ENCODE measurements at regions not wholly inside any gene's neighbourhood (a gene's known extent, or its start where the extent isn't known, plus 50 kb on each side); places are given as distances from the start of the nearest gene placed in this dataset.
"Not testable (repeated sequence)": the region's sequence is repeated elsewhere in the genome, so short reads cannot be mapped to it uniquely, and the experiment has no call there.

DNA sequence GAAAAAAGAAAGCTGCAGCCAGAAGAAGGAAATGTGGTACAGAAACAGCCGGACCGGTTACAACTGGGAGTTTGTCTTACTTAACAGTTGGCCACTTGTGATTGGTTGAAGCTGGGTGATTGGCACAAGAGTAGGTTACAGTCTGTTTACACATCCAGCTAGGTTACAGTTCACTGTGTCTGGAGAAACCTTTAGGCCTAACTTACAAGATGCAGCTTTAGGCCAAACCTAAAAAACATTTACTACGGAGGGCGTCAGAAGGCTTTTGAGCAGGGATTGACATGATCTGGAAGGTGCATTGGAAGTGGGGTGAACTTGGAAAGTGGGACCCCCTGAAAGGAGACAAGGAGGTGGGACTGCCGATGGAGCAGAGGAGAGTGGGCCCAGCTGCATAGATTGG lies 122.3 kb downstream of the BANF2 start:
- no peak overlapping the region for H3K4me3 ChIP-seq (ENCODE audit: low read length)
- no peaks in the 10 kb centered on the region for H3K9me3 ChIP-seq (ENCODE audit: control insufficient read depth, low read length)
- WGBS, result 58% methylated on average over 5 of the region's 5 CpGs
- no peak overlapping the region for H3K27ac ChIP-seq (ENCODE audit: low read length)
- H3K27me3 ChIP-seq (ENCODE audit: control insufficient read depth, insufficient read depth), result no peaks in the 10 kb centered on the region
- intact Hi-C loops (cut with DNase I), result no loop called here
- H3K4me1 ChIP-seq (ENCODE audit: control insufficient read depth, insufficient read depth, low read length), result peaks cover 3% of the 10 kb centered on the region
- DNase-seq, result no peak
- ATAC-seq, result peak; percentile 28 to 37

DNA sequence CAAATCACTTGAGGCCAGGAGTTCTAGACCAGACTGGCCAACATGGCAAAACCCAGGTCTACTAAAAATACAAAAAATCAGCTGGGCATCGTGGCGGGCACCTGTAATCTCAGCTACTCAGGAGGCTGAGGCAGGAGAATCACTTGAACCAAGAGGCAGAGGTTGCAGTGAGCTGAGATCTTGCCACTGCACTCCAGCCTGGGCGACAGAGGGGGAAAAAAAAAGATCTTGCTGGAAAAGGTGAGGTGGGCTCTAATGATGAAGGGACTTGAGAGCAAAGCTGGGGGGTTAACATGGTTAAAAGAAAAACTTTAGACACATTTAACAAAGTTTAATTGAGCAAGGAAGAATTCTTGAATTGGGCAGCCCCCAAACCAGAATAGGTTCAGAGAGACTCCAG lies 121.8 kb downstream of the BANF2 start:
- H3K4me3 ChIP-seq (ENCODE audit: low read length); intact Hi-C loops (cut with DNase I); ATAC-seq; DNase-seq; H3K27me3 ChIP-seq (ENCODE audit: control insufficient read depth, insufficient read depth); H3K9me3 ChIP-seq (ENCODE audit: control insufficient read depth, low read length); H3K27ac ChIP-seq (ENCODE audit: low read length); H3K4me1 ChIP-seq (ENCODE audit: control insufficient read depth, insufficient read depth, low read length): not testable (repeated sequence)
- WGBS, result 92% methylated on average over 3 of the region's 3 CpGs

DNA sequence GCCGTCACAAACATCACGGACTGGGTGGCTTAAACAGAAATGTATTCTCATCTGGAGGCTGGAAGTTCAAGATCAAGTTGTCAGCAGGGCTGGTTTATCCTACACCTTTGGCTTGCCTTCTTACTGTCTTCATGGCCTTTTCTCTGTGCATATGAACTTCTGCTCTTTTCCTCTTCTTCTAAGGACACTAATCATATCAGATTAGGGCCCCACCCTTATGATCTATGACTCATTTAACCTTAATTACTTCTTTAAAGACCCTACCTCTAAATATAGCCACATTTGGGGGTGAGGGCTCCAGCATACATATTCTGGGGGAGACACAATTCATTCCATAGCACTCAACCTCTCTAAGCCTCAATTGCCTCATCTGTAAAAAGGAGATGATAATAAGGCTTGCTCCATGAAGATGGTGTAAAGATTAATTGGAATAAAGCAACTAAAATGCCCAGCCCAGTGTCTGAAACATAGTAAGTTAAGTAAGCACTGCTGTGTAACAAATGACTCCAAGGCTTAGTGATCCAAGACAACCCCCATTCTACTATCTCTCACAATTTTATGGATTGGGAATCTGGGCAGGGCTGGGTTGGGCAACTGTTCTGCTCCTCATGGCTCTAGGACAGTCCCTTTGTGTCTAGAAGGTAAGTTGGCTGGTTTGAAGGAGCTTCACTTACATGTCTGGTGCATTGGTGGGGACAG lies 119.8 kb downstream of the BANF2 start:
- no peaks in the 10 kb centered on the region for H3K9me3 ChIP-seq (ENCODE audit: control insufficient read depth, low read length)
- intact Hi-C loops (cut with DNase I), result no loop called here

DNA sequence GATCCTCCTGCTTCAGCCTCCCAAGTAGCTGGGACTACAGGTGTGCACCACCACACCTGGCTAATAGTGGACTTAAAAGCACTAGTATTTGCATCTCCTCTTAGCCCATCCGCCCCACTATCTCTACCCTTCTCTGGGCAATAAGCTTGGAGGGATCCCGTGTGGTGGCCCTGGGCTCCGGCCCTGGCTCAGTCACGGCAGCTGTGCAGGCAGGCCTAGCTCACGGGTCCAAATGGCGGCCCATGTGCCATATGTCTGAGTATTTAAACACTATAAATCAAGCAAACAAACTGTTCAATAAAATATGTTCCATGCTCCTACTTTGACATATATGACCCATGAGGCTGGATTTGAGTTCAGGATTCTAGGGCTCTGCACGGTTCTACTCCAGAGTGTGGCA lies 118.4 kb downstream of the BANF2 start:
- no peaks in the 10 kb centered on the region for H3K9me3 ChIP-seq (ENCODE audit: control insufficient read depth, low read length)
- H3K4me3 ChIP-seq (ENCODE audit: low read length), result no peak overlapping the region
- WGBS, result 98% methylated on average over 7 of the region's 7 CpGs
- H3K27ac ChIP-seq (ENCODE audit: low read length), result no peak overlapping the region
- intact Hi-C loops (cut with DNase I), result no loop called here
- DNase-seq (no peak), ATAC-seq (no peak)
- no peaks in the 10 kb centered on the region for H3K27me3 ChIP-seq (ENCODE audit: control insufficient read depth, insufficient read depth)
- H3K4me1 ChIP-seq (ENCODE audit: control insufficient read depth, insufficient read depth, low read length), result no peaks in the 10 kb centered on the region

More for the DNA sequence above, 119.8 kb downstream of the BANF2 start:
- H3K27me3 ChIP-seq (ENCODE audit: control insufficient read depth, insufficient read depth), result no peaks in the 10 kb centered on the region
- DNase-seq (no peak), ATAC-seq (no peak)
- no peak overlapping the region for H3K27ac ChIP-seq (ENCODE audit: low read length)
- H3K4me3 ChIP-seq (ENCODE audit: low read length), result no peak overlapping the region
- no peaks in the 10 kb centered on the region for H3K4me1 ChIP-seq (ENCODE audit: control insufficient read depth, insufficient read depth, low read length)
- 99% methylated on average over 2 of the region's 2 CpGs for WGBS

DNA sequence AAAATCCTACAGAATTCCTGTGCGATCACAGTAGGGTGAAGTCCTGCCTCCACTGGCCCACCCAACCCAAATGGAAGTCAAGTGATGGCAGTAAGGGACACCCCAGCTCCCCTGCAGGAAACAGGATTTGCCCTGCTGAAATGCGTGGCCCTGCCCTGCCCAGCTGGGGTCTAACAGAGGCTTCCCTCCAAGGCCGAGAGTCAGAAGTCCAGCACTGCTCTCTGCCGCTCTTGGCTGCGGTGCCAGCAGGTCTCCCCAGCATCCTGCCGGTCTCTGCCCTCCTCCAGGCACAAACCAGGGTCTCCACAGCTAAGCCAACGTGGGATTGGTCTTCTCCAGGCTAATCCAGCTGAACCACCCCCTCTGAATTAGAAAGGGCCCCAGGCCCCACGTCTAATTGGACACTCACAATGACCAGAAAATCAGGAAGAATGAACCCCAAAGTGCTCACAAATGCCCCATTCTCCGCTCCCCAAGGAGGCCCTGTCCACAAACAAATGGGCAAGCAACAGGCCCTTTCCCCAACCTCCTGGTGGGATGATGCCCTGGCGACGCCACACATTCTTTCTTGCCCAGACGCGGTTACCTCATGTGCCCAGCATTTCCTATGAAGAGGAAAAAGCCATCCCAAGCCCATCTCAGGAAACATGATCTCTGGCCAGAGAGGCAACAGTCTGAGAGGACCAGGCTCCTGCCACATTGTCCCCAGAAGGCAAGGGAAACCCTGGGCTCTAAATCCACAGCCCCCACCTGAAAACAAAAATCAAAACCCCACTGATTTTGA lies 117.2 kb downstream of the BANF2 start:
- Histone ChIP-seq H3K4me3 (ENCODE audit: low read length) (no peak overlapping the region), H3K27ac (ENCODE audit: low read length) (no peak overlapping the region), H3K27me3 (ENCODE audit: control insufficient read depth, insufficient read depth) (no peaks in the 10 kb centered on the region), H3K4me1 (ENCODE audit: control insufficient read depth, insufficient read depth, low read length) (no peaks in the 10 kb centered on the region), H3K9me3 (ENCODE audit: control insufficient read depth, low read length) (no peaks in the 10 kb centered on the region)
- ATAC-seq (no peak), DNase-seq (no peak)
- intact Hi-C loops (cut with DNase I), result no loop called here
- WGBS, result 90% methylated on average over 13 of the region's 13 CpGs

DNA sequence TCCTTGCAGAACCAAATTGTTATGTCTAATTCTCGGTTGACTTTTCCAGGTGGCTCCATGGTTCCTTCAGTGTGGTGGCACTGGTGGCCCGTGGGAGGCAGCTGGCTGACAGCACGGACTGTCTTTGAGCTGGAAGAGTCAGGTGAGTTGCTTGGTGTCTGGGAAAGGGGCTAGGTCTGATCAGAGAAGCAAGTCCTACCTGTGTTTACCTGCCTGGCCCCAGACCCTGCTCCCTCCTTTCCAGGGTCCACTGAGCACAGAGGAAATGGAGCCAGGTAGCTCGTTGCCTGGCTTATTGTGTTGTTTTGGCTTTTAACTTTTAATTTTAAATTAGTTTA lies 111.8 kb downstream of the BANF2 start:
- H3K27me3 ChIP-seq (ENCODE audit: control insufficient read depth, insufficient read depth), result no peaks in the 10 kb centered on the region
- 88% methylated on average over 4 of the region's 4 CpGs for WGBS
- ATAC-seq, result no peak

DNA sequence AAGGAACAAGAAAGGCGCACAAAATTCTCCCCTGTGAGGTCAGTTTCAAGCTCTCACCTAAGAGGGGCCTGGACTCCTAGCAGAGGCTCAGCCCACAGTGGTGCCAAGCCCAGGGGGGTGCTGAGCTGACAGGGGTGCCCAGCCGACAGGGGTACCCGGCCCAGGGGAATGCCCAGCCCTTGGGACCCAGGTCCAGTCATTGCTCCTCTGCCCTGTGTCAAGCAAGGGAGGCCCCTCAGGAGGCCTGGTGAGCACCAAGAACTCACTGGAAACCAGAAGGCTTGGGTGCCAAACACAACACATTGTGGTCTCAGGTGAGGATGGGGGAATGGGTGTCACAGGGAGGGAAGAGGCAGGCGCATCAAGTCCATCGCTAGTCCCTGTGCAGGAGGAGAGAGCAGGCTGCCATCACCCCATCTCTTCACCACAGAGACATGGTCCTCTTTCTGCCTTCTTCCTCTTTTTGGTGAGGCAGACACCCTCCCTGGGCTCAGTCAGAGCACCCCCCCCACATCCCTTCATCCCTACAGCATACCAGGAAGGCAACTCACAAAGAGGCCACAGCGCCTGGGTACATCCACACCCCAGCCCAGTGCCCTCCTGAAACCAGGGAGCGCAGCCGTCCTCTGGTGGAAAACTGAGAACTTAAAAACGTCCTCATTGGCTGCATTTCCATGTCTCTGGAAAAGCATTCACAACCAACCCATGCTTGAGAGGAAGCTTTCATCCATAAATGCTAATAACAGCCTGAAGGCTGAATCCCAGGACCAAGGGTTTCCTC lies 111.3 kb downstream of the BANF2 start:
- H3K27ac ChIP-seq (ENCODE audit: low read length), result no peak overlapping the region
- intact Hi-C loops (cut with DNase I), result no loop called here
- no peak for ATAC-seq

More for the DNA sequence above, 111.8 kb downstream of the BANF2 start:
- Histone ChIP-seq H3K4me3 (ENCODE audit: low read length) (no peak overlapping the region), H3K4me1 (ENCODE audit: control insufficient read depth, insufficient read depth, low read length) (peaks cover 10% of the 10 kb centered on the region), H3K27ac (ENCODE audit: low read length) (no peak overlapping the region), H3K9me3 (ENCODE audit: control insufficient read depth, low read length) (no peaks in the 10 kb centered on the region)
- no peak for DNase-seq
- intact Hi-C loops (cut with DNase I), result no loop called here

DNA sequence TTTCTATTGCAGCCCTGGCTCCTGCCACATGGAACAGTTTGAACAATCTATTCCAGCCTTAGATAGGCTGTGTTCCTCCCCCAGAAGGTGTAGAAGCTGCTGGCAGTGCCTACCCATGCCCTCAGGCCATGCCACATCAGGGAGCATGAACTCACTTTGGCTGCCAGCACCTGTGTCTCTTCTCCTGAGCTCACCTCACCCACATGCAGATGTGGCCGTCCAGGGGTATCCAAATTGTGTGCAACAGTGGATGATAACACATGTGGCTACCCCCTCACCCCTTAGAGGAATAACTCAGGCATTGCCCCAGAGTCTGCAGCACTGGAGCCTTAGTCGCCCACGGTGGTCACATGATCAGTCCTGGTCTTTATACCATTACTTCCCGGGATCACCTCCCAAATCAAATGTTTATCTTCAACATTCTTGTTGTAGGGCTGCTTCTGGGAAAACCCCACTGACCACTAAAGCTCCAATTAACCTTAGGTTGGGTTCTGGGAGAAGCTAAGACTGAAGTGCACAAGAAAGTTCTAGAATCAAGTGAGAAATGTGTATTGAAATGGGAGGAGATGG lies 110.4 kb downstream of the BANF2 start:
- Histone ChIP-seq H3K4me1 (ENCODE audit: control insufficient read depth, insufficient read depth, low read length) (peaks cover 14% of the 10 kb centered on the region), H3K4me3 (ENCODE audit: low read length) (no peak overlapping the region), H3K27ac (ENCODE audit: low read length) (no peak overlapping the region), H3K9me3 (ENCODE audit: control insufficient read depth, low read length) (no peaks in the 10 kb centered on the region), H3K27me3 (ENCODE audit: control insufficient read depth, insufficient read depth) (no peaks in the 10 kb centered on the region)
- intact Hi-C loops (cut with DNase I), result no loop called here
- ATAC-seq (no peak), DNase-seq (no peak)
- WGBS, result 80% methylated on average over 4 of the region's 4 CpGs

More for the DNA sequence above, 111.3 kb downstream of the BANF2 start:
- WGBS, result 89% methylated on average over 9 of the region's 9 CpGs
- no peak for DNase-seq
- H3K27me3 ChIP-seq (ENCODE audit: control insufficient read depth, insufficient read depth), result no peaks in the 10 kb centered on the region
- no peaks in the 10 kb centered on the region for H3K9me3 ChIP-seq (ENCODE audit: control insufficient read depth, low read length)
- peaks cover 14% of the 10 kb centered on the region for H3K4me1 ChIP-seq (ENCODE audit: control insufficient read depth, insufficient read depth, low read length)
- H3K4me3 ChIP-seq (ENCODE audit: low read length), result no peak overlapping the region

DNA sequence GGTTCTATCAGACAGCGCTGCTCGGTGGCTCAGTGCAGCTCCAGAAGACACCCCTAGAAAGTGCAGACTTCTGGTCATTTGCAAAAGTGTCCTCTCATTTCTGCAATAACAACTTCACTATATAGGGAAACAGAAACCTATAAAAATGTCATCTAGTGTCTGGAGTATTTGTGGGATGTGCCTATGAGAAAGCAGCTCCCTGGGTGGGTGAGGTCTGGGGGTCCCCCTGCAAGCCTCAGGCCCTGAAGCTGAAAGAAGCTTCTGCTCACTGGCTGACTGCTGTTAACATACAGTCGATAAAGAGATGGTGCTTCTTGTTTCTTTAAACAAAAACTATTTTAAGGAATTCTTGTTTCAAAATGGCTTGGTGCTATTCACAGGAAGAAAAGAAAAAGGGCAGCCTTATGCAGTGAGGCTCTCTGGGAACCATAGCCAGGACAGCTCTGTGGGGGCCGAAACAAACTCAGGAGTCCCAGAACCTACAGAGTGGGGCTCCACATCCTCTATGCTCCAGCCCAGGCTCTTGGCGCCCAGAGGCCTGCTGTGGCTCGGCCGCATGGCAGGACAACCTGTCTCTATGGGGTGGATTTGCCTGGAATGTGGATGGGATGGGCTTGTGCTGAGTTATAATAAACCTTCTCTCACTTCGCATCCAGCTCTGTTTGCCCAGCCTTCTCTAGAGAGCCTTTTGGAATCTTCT lies 109.7 kb downstream of the BANF2 start:
- H3K4me1 ChIP-seq (ENCODE audit: control insufficient read depth, insufficient read depth, low read length), result peaks cover 14% of the 10 kb centered on the region
- intact Hi-C loops (cut with DNase I), result loop anchor here in 2 of 4 donors (10.0 kb wide), 1 partner anchor 125 kb away; the partner anchor contains the start of gene RRBP1 (in 2 of the 2)
- DNase-seq (peak in 1 of 3 donors; percentile 47), ATAC-seq (peak in 1 of 2 donors; percentile 47)
- no peaks in the 10 kb centered on the region for H3K9me3 ChIP-seq (ENCODE audit: control insufficient read depth, low read length)
- no peak overlapping the region for H3K4me3 ChIP-seq (ENCODE audit: low read length)
- WGBS, result 57% methylated on average over 8 of the region's 8 CpGs
- H3K27ac ChIP-seq (ENCODE audit: low read length), result peak overlapping the region; percentile 52
- H3K27me3 ChIP-seq (ENCODE audit: control insufficient read depth, insufficient read depth), result no peaks in the 10 kb centered on the region

DNA sequence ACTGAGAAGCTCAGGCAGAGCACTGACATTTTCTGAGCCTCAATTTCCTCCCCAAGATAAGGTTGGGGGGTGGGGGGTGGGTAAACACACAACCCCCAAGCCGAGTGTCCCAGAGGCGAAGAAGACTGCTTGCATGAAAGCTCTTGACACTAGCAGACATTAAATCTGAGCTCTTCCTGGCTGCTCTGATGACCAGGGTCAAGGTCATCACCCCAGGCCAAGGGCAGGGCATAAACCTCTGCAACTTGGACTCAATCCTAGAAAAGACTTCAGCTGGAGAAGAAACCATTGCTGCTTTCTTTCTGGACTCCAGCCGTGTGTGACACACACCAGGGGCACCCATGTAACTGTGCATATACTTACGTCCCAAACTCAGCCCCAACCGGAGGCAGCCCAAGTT lies 109.0 kb downstream of the BANF2 start:
- H3K27me3 ChIP-seq (ENCODE audit: control insufficient read depth, insufficient read depth), result no peaks in the 10 kb centered on the region
- H3K27ac ChIP-seq (ENCODE audit: low read length), result peak overlapping the region; percentile 28
- H3K9me3 ChIP-seq (ENCODE audit: control insufficient read depth, low read length), result no peaks in the 10 kb centered on the region
- 68% methylated on average over 5 of the region's 5 CpGs for WGBS
- H3K4me3 ChIP-seq (ENCODE audit: low read length), result no peak overlapping the region
- DNase-seq (no peak), ATAC-seq (no peak)
- peaks cover 14% of the 10 kb centered on the region for H3K4me1 ChIP-seq (ENCODE audit: control insufficient read depth, insufficient read depth, low read length)
- intact Hi-C loops (cut with DNase I), result loop anchor here in 2 of 4 donors (10.0 kb wide), 1 partner anchor 124 kb away; the partner anchor contains the start of gene RRBP1 (in 2 of the 2)

Measured in right cardiac atrium (tissue), 5 donors.